ENCODE measurements at regions not wholly inside any gene's neighbourhood (a gene's known extent, or its start where the extent isn't known, plus 50 kb on each side); places are given as distances from the start of the nearest gene placed in this dataset.

GRCh38 chr11:127656116-127656836 is 655.7 kb upstream of the KIRREL3 start:
- TF ChIP-seq, protein P1, sequence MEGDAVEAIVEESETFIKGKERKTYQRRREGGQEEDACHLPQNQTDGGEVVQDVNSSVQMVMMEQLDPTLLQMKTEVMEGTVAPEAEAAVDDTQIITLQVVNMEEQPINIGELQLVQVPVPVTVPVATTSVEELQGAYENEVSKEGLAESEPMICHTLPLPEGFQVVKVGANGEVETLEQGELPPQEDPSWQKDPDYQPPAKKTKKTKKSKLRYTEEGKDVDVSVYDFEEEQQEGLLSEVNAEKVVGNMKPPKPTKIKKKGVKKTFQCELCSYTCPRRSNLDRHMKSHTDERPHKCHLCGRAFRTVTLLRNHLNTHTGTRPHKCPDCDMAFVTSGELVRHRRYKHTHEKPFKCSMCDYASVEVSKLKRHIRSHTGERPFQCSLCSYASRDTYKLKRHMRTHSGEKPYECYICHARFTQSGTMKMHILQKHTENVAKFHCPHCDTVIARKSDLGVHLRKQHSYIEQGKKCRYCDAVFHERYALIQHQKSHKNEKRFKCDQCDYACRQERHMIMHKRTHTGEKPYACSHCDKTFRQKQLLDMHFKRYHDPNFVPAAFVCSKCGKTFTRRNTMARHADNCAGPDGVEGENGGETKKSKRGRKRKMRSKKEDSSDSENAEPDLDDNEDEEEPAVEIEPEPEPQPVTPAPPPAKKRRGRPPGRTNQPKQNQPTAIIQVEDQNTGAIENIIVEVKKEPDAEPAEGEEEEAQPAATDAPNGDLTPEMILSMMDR (IDR thresholded peaks at IDR 0.05), result no peak
- peak; percentile 81 for TF ChIP-seq MAX (CRISPR knock-in tag; IDR thresholded peaks at IDR 0.05)
- no peak for TF ChIP-seq ETV6 (CRISPR knock-in tag; IDR thresholded peaks at IDR 0.05)
- TF ChIP-seq TCF7 (CRISPR knock-in tag; IDR thresholded peaks at IDR 0.05; ENCODE audit: low read depth), result no peak
- TF ChIP-seq, protein P2, sequence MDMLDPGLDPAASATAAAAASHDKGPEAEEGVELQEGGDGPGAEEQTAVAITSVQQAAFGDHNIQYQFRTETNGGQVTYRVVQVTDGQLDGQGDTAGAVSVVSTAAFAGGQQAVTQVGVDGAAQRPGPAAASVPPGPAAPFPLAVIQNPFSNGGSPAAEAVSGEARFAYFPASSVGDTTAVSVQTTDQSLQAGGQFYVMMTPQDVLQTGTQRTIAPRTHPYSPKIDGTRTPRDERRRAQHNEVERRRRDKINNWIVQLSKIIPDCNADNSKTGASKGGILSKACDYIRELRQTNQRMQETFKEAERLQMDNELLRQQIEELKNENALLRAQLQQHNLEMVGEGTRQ (CRISPR knock-in tag; IDR thresholded peaks at IDR 0.05), result no peak
- TF ChIP-seq IRF1 (CRISPR knock-in tag; IDR thresholded peaks at IDR 0.05), result no peak
- no peak for TF ChIP-seq IRF2 (CRISPR knock-in tag; IDR thresholded peaks at IDR 0.05; ENCODE audit: borderline replicate concordance, low read depth)
- TF ChIP-seq, protein P3, sequence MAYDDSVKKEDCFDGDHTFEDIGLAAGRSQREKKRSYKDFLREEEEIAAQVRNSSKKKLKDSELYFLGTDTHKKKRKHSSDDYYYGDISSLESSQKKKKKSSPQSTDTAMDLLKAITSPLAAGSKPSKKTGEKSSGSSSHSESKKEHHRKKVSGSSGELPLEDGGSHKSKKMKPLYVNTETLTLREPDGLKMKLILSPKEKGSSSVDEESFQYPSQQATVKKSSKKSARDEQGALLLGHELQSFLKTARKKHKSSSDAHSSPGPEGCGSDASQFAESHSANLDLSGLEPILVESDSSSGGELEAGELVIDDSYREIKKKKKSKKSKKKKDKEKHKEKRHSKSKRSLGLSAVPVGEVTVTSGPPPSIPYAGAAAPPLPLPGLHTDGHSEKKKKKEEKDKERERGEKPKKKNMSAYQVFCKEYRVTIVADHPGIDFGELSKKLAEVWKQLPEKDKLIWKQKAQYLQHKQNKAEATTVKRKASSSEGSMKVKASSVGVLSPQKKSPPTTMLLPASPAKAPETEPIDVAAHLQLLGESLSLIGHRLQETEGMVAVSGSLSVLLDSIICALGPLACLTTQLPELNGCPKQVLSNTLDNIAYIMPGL (CRISPR knock-in tag; IDR thresholded peaks at IDR 0.05), result no peak
- TF ChIP-seq, protein P4, sequence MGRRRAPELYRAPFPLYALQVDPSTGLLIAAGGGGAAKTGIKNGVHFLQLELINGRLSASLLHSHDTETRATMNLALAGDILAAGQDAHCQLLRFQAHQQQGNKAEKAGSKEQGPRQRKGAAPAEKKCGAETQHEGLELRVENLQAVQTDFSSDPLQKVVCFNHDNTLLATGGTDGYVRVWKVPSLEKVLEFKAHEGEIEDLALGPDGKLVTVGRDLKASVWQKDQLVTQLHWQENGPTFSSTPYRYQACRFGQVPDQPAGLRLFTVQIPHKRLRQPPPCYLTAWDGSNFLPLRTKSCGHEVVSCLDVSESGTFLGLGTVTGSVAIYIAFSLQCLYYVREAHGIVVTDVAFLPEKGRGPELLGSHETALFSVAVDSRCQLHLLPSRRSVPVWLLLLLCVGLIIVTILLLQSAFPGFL (CRISPR knock-in tag; IDR thresholded peaks at IDR 0.05; ENCODE audit: borderline replicate concordance), result no peak

Data from WTC11 (cell line).